Muscle of arm (tissue), 1 donor: ENCODE measurements at regions not wholly inside any gene's neighbourhood (a gene's known extent, or its start where the extent isn't known, plus 50 kb on each side); places are given as distances from the start of the nearest gene placed in this dataset.
"Not testable (repeated sequence)": the region's sequence is repeated elsewhere in the genome, so short reads cannot be mapped to it uniquely, and the experiment has no call there.

Experiments used
- DNase-seq: peaks from one replicate; pipeline ENCODE4 v3.0.0-alpha.2; 2013

GRCh38 chr2:22970284-22970975, 414.5 kb upstream of the KLHL29 start:
- DNase-seq: no peak

- no peak for DNase-seq
Measured at GRCh38 chr2:22970991-22971390, 414.0 kb upstream of the KLHL29 start.

GRCh38 chr2:22981785-22982184, 403.2 kb upstream of the KLHL29 start:
- DNase-seq: no peak

GRCh38 chr2:22984152-22984551, 400.8 kb upstream of the KLHL29 start:
- DNase-seq: not testable (repeated sequence)

- DNase-seq: no peak
Measured at GRCh38 chr2:22990246-22990645, 394.7 kb upstream of the KLHL29 start.

- DNase-seq: no peak
Measured at GRCh38 chr2:22991844-22992243, 393.1 kb upstream of the KLHL29 start.

- no peak for DNase-seq
Measured at GRCh38 chr2:22992441-22992840, 392.5 kb upstream of the KLHL29 start.

GRCh38 chr2:22993250-22993649, 391.7 kb upstream of the KLHL29 start:
- no peak for DNase-seq

- DNase-seq: no peak
Measured at GRCh38 chr2:22995576-22995975, 389.4 kb upstream of the KLHL29 start.

- no peak for DNase-seq
Measured at GRCh38 chr2:22996911-22997310, 388.1 kb upstream of the KLHL29 start.

- DNase-seq: no peak
Measured at GRCh38 chr2:22998359-22998758, 386.6 kb upstream of the KLHL29 start.

GRCh38 chr2:22999951-23000350, 385.0 kb upstream of the KLHL29 start:
- no peak for DNase-seq

- DNase-seq: no peak
Measured at GRCh38 chr2:23002234-23002633, 382.7 kb upstream of the KLHL29 start.

GRCh38 chr2:23005469-23005868, 379.5 kb upstream of the KLHL29 start:
- DNase-seq: no peak

- DNase-seq: no peak
Measured at GRCh38 chr2:23007631-23008235, 377.2 kb upstream of the KLHL29 start.

- peak; percentile 53 for DNase-seq
Measured at GRCh38 chr2:23008440-23008839, 376.5 kb upstream of the KLHL29 start.

- no peak for DNase-seq
Measured at GRCh38 chr2:23008951-23009350, 376.0 kb upstream of the KLHL29 start.

GRCh38 chr2:23009545-23010149, 375.3 kb upstream of the KLHL29 start:
- peak; percentile 93 for DNase-seq

GRCh38 chr2:23012499-23012898, 372.5 kb upstream of the KLHL29 start:
- no peak for DNase-seq

GRCh38 chr2:23015651-23016200, 369.3 kb upstream of the KLHL29 start:
- no peak for DNase-seq

GRCh38 chr2:23019476-23019875, 365.5 kb upstream of the KLHL29 start:
- DNase-seq: no peak

GRCh38 chr2:23020659-23021058, 364.3 kb upstream of the KLHL29 start:
- DNase-seq: no peak
